WERI-Rb-1 (cell line): ENCODE measurements at regions not wholly inside any gene's neighbourhood (a gene's known extent, or its start where the extent isn't known, plus 50 kb on each side); places are given as distances from the start of the nearest gene placed in this dataset.

Source experiments
- DNase-seq: peaks from one replicate; pipeline ENCODE4 v3.0.0-alpha.2; 2020
- H3K27ac ChIP-seq: fragments of 250-450 bp; sonication (Bioruptor Pico); 2 replicates; pipeline ENCODE4 v1.5.1; 2020; ENCODE audit warnings: mild to moderate bottlenecking, moderate library complexity
- H3K27me3 ChIP-seq: fragments of 250-450 bp; sonication (Bioruptor Pico); 2 replicates; pipeline ENCODE4 v1.5.1; 2021; ENCODE audit warnings: mild to moderate bottlenecking, low read depth, moderate library complexity; ENCODE audit not compliant: insufficient read depth, severe bottlenecking
- H3K36me3 ChIP-seq: fragments of 250-450 bp; sonication (Bioruptor Pico); 2 replicates; pipeline ENCODE4 v1.5.1; 2020; ENCODE audit warnings: mild to moderate bottlenecking, moderate library complexity
- H3K4me3 ChIP-seq: 2 replicates; pipeline ENCODE4 v1.5.1; 2011; ENCODE audit warnings: low read depth, mild to moderate bottlenecking, control low read depth, low read length
- H3K9me3 ChIP-seq: fragments of 250-450 bp; sonication (Bioruptor Pico); 2 replicates; pipeline ENCODE4 v1.5.1; 2021; ENCODE audit warnings: mild to moderate bottlenecking, moderate library complexity; ENCODE audit not compliant: severe bottlenecking
- TF ChIP-seq, protein P1 (sequence below): IDR thresholded peaks from 2 replicates; pipeline ENCODE4 v1.5.1; 2011; ENCODE audit warnings: low read depth, mild to moderate bottlenecking, control low read depth, inconsistent platforms, low read length

GRCh38 chr9:90010793-90011192, 406.0 kb downstream of the GADD45G start:
- H3K27me3 ChIP-seq: no peaks in the 10 kb centered on the region
- no peak for DNase-seq
- H3K36me3 ChIP-seq: no peaks in the 10 kb centered on the region
- H3K9me3 ChIP-seq: no peaks in the 10 kb centered on the region
- H3K4me3 ChIP-seq: no peak overlapping the region
- TF ChIP-seq, protein P1, sequence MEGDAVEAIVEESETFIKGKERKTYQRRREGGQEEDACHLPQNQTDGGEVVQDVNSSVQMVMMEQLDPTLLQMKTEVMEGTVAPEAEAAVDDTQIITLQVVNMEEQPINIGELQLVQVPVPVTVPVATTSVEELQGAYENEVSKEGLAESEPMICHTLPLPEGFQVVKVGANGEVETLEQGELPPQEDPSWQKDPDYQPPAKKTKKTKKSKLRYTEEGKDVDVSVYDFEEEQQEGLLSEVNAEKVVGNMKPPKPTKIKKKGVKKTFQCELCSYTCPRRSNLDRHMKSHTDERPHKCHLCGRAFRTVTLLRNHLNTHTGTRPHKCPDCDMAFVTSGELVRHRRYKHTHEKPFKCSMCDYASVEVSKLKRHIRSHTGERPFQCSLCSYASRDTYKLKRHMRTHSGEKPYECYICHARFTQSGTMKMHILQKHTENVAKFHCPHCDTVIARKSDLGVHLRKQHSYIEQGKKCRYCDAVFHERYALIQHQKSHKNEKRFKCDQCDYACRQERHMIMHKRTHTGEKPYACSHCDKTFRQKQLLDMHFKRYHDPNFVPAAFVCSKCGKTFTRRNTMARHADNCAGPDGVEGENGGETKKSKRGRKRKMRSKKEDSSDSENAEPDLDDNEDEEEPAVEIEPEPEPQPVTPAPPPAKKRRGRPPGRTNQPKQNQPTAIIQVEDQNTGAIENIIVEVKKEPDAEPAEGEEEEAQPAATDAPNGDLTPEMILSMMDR: no peak
- no peak overlapping the region for H3K27ac ChIP-seq

DNA sequence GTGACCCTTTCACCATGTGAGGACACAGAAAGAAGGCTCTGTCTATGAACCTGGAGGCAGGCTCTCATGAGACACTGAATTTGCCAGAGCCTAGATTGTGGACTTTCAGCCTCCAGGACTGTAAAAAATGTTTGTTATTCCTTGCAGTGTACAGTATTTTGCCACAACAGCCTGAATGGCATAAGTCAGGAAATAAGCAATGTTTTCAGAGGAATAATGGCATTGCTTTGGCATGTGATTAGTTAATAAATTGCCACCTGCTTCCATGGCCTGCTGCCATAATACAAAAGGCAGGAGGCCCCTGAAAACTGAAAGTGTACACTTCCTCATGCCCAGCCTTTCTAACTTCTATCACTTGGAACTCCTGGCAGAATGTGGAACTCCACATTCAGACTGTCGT, 408.1 kb downstream of the GADD45G start:
- H3K27me3 ChIP-seq: no peaks in the 10 kb centered on the region
- H3K4me3 ChIP-seq: no peak overlapping the region
- H3K9me3 ChIP-seq: no peaks in the 10 kb centered on the region
- H3K27ac ChIP-seq: no peak overlapping the region
- TF ChIP-seq, protein P1: no peak
- no peaks in the 10 kb centered on the region for H3K36me3 ChIP-seq
- no peak for DNase-seq

- Histone ChIP-seq H3K4me3 (no peak overlapping the region), H3K9me3 (no peaks in the 10 kb centered on the region), H3K36me3 (no peaks in the 10 kb centered on the region), H3K27me3 (no peaks in the 10 kb centered on the region), H3K27ac (no peak overlapping the region)
- DNase-seq: no peak
- TF ChIP-seq, protein P1: no peak
Observed at GRCh38 chr9:90013778-90014177, 409.0 kb downstream of the GADD45G start.

DNA sequence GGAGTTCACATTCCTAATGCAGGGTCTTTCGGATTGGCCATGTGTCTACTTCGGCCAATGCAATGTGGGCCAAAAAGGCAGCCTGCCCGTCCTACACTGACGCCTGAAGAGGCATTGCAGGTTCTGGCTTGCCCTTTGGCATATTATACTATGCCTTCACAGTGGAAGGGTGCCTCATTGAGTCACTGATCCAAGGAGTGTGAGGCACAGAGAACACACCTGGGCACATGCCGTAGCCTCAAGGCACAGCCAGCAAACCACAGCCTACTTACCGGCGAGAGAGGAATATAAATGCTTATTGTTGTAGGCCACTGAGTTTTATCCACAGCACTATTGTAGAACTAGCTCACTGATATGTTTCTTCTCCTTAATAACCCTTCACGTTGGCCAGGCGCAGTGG, 409.6 kb downstream of the GADD45G start:
- H3K9me3 ChIP-seq: no peaks in the 10 kb centered on the region
- no peak for DNase-seq
- H3K36me3 ChIP-seq: no peaks in the 10 kb centered on the region
- H3K27me3 ChIP-seq: no peaks in the 10 kb centered on the region
- H3K4me3 ChIP-seq: no peak overlapping the region
- H3K27ac ChIP-seq: no peak overlapping the region
- TF ChIP-seq, protein P1: no peak

DNA sequence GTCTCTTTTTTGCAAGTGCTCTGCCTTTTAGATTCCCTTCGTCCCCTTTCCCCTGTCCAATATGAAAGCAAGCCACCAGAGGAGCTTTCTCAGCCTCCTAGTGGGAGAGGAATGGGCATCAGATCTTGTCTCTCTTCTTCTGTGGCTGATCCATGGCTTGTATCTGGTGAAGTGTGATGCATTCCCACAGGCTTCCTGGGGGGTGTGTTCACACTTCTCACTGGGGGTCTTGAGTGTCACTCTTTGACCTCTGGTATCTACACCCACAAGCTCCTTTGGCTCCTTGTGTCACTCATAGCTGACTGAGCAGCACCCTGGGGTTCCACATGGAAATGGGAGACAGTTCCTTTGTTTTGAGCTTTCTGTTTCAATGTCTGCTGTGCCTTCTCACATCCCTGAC, 411.5 kb downstream of the GADD45G start:
- TF ChIP-seq, protein P1: no peak
- Histone ChIP-seq H3K4me3 (no peak overlapping the region), H3K9me3 (no peaks in the 10 kb centered on the region), H3K27me3 (no peaks in the 10 kb centered on the region), H3K27ac (no peak overlapping the region), H3K36me3 (no peaks in the 10 kb centered on the region)
- no peak for DNase-seq

DNA sequence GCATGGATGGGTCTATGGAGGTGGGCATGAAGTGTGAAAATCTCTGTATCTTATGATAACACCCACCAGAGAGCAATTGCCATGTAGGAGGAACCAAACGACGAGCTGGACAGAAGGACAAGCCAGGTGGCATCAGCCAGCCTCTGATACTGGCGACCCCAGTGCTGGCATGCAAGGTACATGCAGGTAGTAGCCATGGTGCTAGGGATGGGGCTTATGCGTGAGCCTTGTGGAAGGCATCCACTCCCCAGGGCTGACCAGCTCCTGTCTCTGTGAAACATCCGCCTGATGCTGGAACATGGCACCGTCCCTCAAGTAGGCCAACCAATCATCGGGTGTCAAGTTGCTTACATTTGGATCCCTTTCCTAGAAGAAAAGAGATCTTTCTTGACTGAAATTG, 412.9 kb downstream of the GADD45G start:
- Histone ChIP-seq H3K9me3 (peaks cover 6% of the 10 kb centered on the region), H3K27me3 (no peaks in the 10 kb centered on the region), H3K36me3 (no peaks in the 10 kb centered on the region), H3K4me3 (no peak overlapping the region), H3K27ac (no peak overlapping the region)
- no peak for DNase-seq
- TF ChIP-seq, protein P1: no peak
